ENCODE measurements at regions not wholly inside any gene's neighbourhood (a gene's known extent, or its start where the extent isn't known, plus 50 kb on each side); places are given as distances from the start of the nearest gene placed in this dataset.

DNA sequence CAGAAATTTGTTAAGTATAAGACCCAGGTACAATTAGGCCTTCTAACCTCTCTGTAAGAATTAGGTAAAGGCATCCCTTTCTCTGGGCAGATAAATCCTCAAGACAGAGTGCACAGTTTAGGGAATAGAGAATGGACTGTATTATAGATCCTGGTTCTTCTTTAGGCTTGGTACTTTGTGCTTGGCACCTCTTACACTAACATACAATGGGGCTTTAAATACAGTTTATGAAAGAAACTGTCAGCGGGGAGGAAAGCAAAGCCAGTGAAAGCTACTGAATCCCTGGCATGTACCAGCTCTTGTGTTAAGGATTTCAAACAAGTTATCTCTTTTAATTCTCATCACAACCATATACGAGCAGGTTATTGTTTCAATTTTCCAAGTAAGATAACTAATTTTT is 1350.0 kb downstream of the ADGRL3 start:
- no peaks in the 10 kb centered on the region for H3K27me3 ChIP-seq
- H3K27ac ChIP-seq: peak overlapping the region in 2 of 4 donors; percentile 3 to 65
- peaks cover 0 to 18% (median 0%) of the 10 kb centered on the region in 4 donors for H3K4me1 ChIP-seq
- no peaks in the 10 kb centered on the region for H3K9me3 ChIP-seq
- H3K36me3 ChIP-seq: no peaks in the 10 kb centered on the region
- DNase-seq: no peak
- H3K4me3 ChIP-seq: no peak overlapping the region
- no peak for TF ChIP-seq POLR2A (IDR thresholded peaks at IDR 0.05)
- TF ChIP-seq, protein P1, sequence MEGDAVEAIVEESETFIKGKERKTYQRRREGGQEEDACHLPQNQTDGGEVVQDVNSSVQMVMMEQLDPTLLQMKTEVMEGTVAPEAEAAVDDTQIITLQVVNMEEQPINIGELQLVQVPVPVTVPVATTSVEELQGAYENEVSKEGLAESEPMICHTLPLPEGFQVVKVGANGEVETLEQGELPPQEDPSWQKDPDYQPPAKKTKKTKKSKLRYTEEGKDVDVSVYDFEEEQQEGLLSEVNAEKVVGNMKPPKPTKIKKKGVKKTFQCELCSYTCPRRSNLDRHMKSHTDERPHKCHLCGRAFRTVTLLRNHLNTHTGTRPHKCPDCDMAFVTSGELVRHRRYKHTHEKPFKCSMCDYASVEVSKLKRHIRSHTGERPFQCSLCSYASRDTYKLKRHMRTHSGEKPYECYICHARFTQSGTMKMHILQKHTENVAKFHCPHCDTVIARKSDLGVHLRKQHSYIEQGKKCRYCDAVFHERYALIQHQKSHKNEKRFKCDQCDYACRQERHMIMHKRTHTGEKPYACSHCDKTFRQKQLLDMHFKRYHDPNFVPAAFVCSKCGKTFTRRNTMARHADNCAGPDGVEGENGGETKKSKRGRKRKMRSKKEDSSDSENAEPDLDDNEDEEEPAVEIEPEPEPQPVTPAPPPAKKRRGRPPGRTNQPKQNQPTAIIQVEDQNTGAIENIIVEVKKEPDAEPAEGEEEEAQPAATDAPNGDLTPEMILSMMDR (IDR thresholded peaks at IDR 0.05): no peak

DNA sequence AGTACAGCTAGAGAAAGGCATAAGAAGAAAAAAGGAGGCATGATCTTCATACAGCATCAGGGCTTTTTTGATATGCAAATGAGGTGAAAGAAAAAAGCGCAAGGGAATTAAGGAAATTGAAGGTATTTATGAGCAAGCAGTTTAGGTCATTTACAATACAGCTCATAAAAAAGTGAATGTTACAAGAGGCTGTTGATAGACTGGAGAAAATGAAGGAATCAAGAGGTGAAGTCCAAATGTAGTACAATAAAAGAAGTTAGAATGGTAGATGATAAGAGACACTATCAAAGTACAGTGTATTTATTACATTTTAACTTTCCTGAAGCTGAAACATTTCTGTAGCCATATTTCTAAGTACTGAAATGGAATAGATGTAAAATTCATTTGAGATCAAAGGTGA is 1349.5 kb downstream of the ADGRL3 start:
- Histone ChIP-seq H3K36me3 (no peaks in the 10 kb centered on the region), H3K4me3 (no peak overlapping the region), H3K27ac (peak overlapping the region in 1 of 4 donors; percentile 65), H3K9me3 (no peaks in the 10 kb centered on the region), H3K27me3 (no peaks in the 10 kb centered on the region), H3K4me1 (peaks cover 0 to 18% (median 0%) of the 10 kb centered on the region in 4 donors)
- TF ChIP-seq, protein P1 (IDR thresholded peaks at IDR 0.05): no peak
- no peak for TF ChIP-seq POLR2A (IDR thresholded peaks at IDR 0.05)
- no peak for DNase-seq

DNA sequence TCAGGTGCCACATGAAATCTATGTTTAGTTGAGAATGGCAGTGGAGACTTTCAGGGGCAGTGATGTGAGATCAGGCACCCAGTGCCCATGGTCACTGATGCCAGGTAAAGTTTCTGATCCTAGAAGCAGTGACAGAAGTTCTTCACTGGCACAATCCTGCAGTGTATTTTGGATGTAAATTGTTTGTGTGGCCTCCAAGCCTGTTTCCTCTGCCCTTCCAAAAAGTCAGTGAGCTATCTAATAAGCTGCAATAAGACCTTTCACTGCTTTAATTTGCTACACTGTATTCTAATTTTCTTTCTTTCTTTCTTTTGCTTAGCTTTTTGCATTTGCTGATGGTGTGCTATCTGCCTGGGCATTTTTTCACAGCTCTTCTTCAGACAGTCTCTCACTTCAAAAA is 1348.6 kb downstream of the ADGRL3 start:
- TF ChIP-seq, protein P1 (IDR thresholded peaks at IDR 0.05): no peak
- no peak for TF ChIP-seq POLR2A (IDR thresholded peaks at IDR 0.05)
- Histone ChIP-seq H3K4me3 (no peak overlapping the region), H3K27ac (peak overlapping the region in 2 of 4 donors; percentile 14 to 60), H3K36me3 (no peaks in the 10 kb centered on the region), H3K27me3 (no peaks in the 10 kb centered on the region), H3K4me1 (peaks cover 0 to 18% (median 0%) of the 10 kb centered on the region in 4 donors), H3K9me3 (no peaks in the 10 kb centered on the region)
- DNase-seq: no peak

DNA sequence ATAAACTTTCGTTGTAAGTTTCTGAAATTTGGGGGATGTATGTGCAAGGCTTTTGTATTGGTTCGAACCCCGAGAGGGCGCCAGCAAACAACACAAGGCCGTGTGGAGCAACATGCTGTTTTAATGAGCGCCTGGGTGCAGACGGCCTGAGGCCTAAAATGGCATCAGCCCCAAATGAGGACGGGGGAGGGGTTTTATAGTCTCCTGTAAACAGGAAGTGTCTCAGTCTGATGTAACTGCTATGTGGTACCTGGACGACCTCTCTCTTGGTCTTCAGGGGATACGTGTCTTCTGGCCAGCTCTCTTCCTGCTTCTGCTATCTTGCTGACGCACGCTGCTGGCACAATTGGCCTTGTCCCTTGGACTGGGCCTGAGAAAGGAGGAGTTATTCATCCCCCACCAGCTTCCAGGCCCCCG is 1348.0 kb downstream of the ADGRL3 start:
- Histone ChIP-seq H3K9me3 (no peaks in the 10 kb centered on the region), H3K36me3 (no peaks in the 10 kb centered on the region), H3K27me3 (no peaks in the 10 kb centered on the region), H3K27ac (peak overlapping the region in 1 of 4 donors; percentile 60), H3K4me1 (peaks cover 0 to 18% (median 0%) of the 10 kb centered on the region in 4 donors), H3K4me3 (no peak overlapping the region)
- TF ChIP-seq, protein P1 (IDR thresholded peaks at IDR 0.05): no peak
- TF ChIP-seq POLR2A (IDR thresholded peaks at IDR 0.05): no peak
- peak in 2 of 3 donors; percentile 64 to 78 for DNase-seq

DNA sequence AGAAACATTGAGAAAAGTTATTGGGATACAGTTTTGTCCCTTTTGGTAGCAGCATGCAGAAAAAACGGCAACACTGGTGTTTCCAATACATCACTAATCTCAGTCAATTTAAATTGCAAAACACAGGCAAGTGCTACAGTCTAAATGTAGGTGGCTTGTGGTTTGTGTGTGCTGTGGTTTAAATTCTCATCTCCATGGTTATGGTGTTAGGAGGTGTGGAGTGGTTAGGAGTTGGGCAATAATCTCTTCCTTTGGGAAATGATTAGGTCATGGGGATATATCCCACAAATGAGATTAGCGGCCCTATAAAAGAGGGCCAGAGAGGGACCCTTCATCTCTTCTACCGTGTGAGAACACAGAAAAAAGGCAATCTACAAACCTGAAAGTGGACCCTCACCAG is 1344.3 kb downstream of the ADGRL3 start:
- no peak for TF ChIP-seq POLR2A (IDR thresholded peaks at IDR 0.05)
- TF ChIP-seq, protein P1 (IDR thresholded peaks at IDR 0.05): no peak
- H3K4me3 ChIP-seq: no peak overlapping the region
- peaks cover 0 to 14% (median 0%) of the 10 kb centered on the region in 4 donors for H3K4me1 ChIP-seq
- H3K27ac ChIP-seq: no peak overlapping the region
- DNase-seq: no peak
- H3K27me3 ChIP-seq: no peaks in the 10 kb centered on the region
- no peaks in the 10 kb centered on the region for H3K36me3 ChIP-seq
- H3K9me3 ChIP-seq: no peaks in the 10 kb centered on the region

DNA sequence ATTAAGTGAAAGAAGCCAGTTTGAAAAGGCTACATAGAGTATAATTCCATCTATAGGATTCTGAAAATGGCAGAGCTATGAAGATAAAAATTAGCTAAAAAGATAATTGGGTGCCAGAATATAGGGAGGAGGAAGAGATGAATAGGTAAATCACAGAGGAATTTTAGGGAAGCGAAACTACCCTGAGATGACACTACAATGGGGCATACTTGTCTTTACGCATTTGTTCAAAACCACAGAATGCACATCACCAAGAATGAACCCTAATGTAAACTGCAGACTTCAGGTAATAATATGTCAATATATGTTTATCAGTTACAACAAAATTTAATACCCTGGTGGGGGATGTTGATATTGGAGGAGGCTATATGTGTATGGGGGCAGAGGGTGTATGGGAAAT is 1342.9 kb downstream of the ADGRL3 start:
- peaks cover 0 to 5% (median 0%) of the 10 kb centered on the region in 4 donors for H3K9me3 ChIP-seq
- H3K27me3 ChIP-seq: no peaks in the 10 kb centered on the region
- TF ChIP-seq, protein P1 (IDR thresholded peaks at IDR 0.05): no peak
- no peak for TF ChIP-seq POLR2A (IDR thresholded peaks at IDR 0.05)
- H3K4me3 ChIP-seq: no peak overlapping the region
- DNase-seq: no peak
- H3K27ac ChIP-seq: no peak overlapping the region
- no peaks in the 10 kb centered on the region for H3K36me3 ChIP-seq
- no peaks in the 10 kb centered on the region for H3K4me1 ChIP-seq

Measured in Peyer's patch (tissue), 4 donors.